Keratinocyte (primary cell): ENCODE measurements at regions not wholly inside any gene's neighbourhood (a gene's known extent, or its start where the extent isn't known, plus 50 kb on each side); places are given as distances from the start of the nearest gene placed in this dataset.
"Not testable (repeated sequence)": the region's sequence is repeated elsewhere in the genome, so short reads cannot be mapped to it uniquely, and the experiment has no call there.

ENCODE experiments used
- EZH2 ChIP-seq: IDR thresholded peaks from one replicate; pipeline ENCODE4 v1.6.1; 2012; ENCODE audit warnings: inconsistent platforms, mild to moderate bottlenecking, low read length, moderate library complexity
- TF ChIP-seq, protein P1 (sequence below), 3 experiments: IDR thresholded peaks in 1 of 3; conservative IDR thresholded peaks in 1 of 3; optimal IDR thresholded peaks in 1 of 3; 2 replicates in 2 of 3; 3 replicates in 1 of 3; pipeline versions ENCODE3 to v1.5.1; 2011; ENCODE audit warnings: low read length in 3 of 3, mild to moderate bottlenecking in 3 of 3, moderate library complexity in 2 of 3, control low read depth in 1 of 3, inconsistent platforms in 1 of 3; ENCODE audit not compliant: insufficient read depth in 2 of 3; ENCODE audit errors: extremely low read depth in 1 of 3

- TF ChIP-seq, protein P1, sequence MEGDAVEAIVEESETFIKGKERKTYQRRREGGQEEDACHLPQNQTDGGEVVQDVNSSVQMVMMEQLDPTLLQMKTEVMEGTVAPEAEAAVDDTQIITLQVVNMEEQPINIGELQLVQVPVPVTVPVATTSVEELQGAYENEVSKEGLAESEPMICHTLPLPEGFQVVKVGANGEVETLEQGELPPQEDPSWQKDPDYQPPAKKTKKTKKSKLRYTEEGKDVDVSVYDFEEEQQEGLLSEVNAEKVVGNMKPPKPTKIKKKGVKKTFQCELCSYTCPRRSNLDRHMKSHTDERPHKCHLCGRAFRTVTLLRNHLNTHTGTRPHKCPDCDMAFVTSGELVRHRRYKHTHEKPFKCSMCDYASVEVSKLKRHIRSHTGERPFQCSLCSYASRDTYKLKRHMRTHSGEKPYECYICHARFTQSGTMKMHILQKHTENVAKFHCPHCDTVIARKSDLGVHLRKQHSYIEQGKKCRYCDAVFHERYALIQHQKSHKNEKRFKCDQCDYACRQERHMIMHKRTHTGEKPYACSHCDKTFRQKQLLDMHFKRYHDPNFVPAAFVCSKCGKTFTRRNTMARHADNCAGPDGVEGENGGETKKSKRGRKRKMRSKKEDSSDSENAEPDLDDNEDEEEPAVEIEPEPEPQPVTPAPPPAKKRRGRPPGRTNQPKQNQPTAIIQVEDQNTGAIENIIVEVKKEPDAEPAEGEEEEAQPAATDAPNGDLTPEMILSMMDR (optimal IDR thresholded peaks at IDR 0.05 in 1 of 3, IDR thresholded peaks at IDR 0.05 in 1 of 3, conservative IDR thresholded peaks at IDR 0.05 in 1 of 3; ENCODE audit: extremely low read depth in 1 of 3, insufficient read depth in 2 of 3, low read length in 3 of 3): not testable (repeated sequence)
- not testable (repeated sequence) for TF ChIP-seq EZH2
Observed at GRCh38 chr14:83091991-83092956, 1558.6 kb upstream of the SEL1L start.
